NCI-H446 treated with DMSO at 0.1 percent for 48 hours (cell line): ENCODE measurements at regions not wholly inside any gene's neighbourhood (a gene's known extent, or its start where the extent isn't known, plus 50 kb on each side); places are given as distances from the start of the nearest gene placed in this dataset.

Source experiments
- DNase-seq: peaks from one replicate; lab custom pipeline; 2025; lab: John Stamatoyannopoulos, UW

- no peak for DNase-seq
These were observed 78.4 kb upstream of the TSPAN8 start for GRCh38 chr12:71236133-71236660.

GRCh38 chr12:71233083-71233482 lies 75.3 kb upstream of the TSPAN8 start:
- DNase-seq: no peak

- no peak for DNase-seq
These were observed 72.7 kb upstream of the TSPAN8 start for GRCh38 chr12:71230542-71230941.

DNA sequence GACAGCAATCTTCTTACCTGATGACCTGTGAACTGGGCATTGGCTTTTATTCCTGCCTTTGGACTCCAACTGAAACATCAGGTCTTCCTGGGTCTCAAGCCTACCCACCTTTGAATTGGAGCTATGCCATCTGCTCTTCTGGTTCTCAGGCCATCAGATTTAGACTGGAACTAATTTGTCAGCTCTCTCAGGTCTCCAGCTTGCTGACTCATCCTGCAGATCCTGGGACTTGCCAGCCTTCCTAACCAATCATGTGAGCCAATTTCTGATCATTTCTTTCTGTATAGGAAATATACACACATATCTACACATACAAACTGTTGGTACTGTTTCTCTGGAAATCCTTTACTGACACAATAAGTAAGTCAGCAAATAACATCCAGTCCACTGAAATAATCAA lies 65.3 kb upstream of the TSPAN8 start:
- no peak for DNase-seq

- DNase-seq: no peak
These were observed 64.6 kb upstream of the TSPAN8 start for GRCh38 chr12:71222436-71222835.

DNA sequence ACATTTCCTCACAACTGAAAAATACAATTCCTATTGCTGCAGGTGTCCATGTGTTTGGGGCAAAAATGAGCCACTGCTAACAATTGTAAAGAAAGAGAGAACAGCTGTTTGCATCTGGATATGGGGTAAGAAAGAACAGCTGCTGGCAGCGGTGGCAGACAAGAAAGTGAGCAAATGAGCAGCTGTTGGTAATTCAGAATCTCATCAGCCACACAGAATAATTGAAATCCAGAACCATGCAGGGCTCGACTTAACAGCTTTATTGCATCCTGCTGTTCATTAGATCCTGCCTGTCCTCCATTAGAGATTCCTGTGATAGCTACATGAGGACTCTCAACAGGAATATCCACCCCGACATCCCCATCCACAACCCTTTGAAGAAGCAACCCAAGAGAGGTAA lies 62.5 kb upstream of the TSPAN8 start:
- DNase-seq: no peak

- DNase-seq: no peak
These were observed 61.4 kb upstream of the TSPAN8 start for GRCh38 chr12:71219224-71219623.

- DNase-seq: peak; percentile 17
These were observed 60.8 kb upstream of the TSPAN8 start for GRCh38 chr12:71218616-71219015.

DNA sequence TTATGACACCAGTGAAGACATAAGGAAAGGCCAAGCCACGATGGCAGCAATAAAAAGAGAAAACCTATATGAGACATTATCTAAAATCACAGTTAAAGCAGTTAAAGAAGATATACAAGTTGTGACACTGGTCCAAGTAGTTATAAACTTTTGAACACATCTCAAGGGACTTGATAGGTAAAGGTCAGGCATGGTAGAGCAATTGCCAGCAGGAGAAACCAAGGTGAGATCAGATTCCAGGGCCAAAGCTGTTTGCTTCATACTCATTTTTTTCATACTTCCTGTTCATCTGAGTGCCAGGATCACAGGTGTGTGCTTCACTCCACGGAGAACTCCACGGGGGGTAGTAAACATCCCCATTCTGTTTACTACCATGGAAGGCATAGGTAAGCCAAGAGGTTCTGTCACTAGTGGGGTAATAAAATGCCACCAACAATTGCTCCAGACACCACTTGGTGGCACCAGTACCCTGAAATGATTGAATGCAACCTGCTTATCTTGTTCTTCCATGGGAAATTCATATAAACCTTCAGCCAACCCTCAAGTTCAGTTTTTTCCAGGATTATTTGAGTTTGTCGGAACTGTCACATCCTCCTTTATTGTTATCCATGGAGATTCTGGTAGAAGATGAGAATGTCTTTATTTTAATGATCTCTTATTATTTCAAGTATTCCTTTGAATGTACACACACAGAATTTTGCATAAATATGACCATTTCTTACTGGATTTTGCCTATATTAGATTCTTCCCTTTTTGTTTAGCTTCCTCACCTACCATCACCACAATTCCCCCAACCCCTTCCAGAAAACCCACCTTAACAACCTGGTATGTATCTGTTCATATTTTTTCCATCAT lies 59.2 kb upstream of the TSPAN8 start:
- peak; percentile 18 for DNase-seq

GRCh38 chr12:71214511-71215285 lies 56.9 kb upstream of the TSPAN8 start:
- no peak for DNase-seq

- DNase-seq: no peak
These were observed 50.4 kb upstream of the TSPAN8 start for GRCh38 chr12:71208053-71208685.
